Endothelial cell (in vitro differentiated cells): ENCODE measurements at regions not wholly inside any gene's neighbourhood (a gene's known extent, or its start where the extent isn't known, plus 50 kb on each side); places are given as distances from the start of the nearest gene placed in this dataset.

Source experiments
- DNase-seq: peaks from one replicate; pipeline ENCODE4 v3.0.0; 2021; ENCODE audit warnings: low spot score
- H3K27ac Mint-ChIP-seq: one replicate; pipeline ENCODE4 v1.8.0; 2021; ENCODE audit warnings: mixed read lengths, inconsistent platforms; ENCODE audit not compliant: unreplicated experiment
- H3K27me3 Mint-ChIP-seq: one replicate; pipeline ENCODE4 v1.8.0; 2021; ENCODE audit warnings: mild to moderate bottlenecking, moderate library complexity, mixed read lengths, inconsistent platforms; ENCODE audit not compliant: unreplicated experiment
- H3K36me3 Mint-ChIP-seq: one replicate; pipeline ENCODE4 v1.8.0; 2021; ENCODE audit warnings: mild to moderate bottlenecking, low read depth, mixed read lengths, inconsistent platforms; ENCODE audit not compliant: unreplicated experiment
- H3K4me1 Mint-ChIP-seq: one replicate; pipeline ENCODE4 v1.8.0; 2021; ENCODE audit warnings: mild to moderate bottlenecking, mixed read lengths, inconsistent platforms; ENCODE audit not compliant: unreplicated experiment
- H3K4me3 Mint-ChIP-seq: one replicate; pipeline ENCODE4 v1.8.0; 2021; ENCODE audit warnings: mild to moderate bottlenecking, mixed read lengths, inconsistent platforms; ENCODE audit not compliant: unreplicated experiment
- H3K9me3 Mint-ChIP-seq: one replicate; pipeline ENCODE4 v1.8.0; 2021; ENCODE audit warnings: mixed read lengths, inconsistent platforms; ENCODE audit not compliant: unreplicated experiment
- CTCF ChIP-seq: fragments of 200-600 bp; sonication (generic); IDR thresholded peaks from one replicate; pipeline ENCODE4 v1.5.0; 2021; ENCODE audit warnings: antibody characterized with exemption; ENCODE audit not compliant: unreplicated experiment

- H3K27me3 Mint-ChIP-seq: peaks cover 24% of the 10 kb centered on the region
- no peak for TF ChIP-seq CTCF
- H3K36me3 Mint-ChIP-seq: peaks cover 41% of the 10 kb centered on the region
- H3K27ac Mint-ChIP-seq: no peak overlapping the region
- H3K9me3 Mint-ChIP-seq: no peaks in the 10 kb centered on the region
- peak overlapping the region; percentile 56 for H3K4me3 Mint-ChIP-seq
- peaks cover 4% of the 10 kb centered on the region for H3K4me1 Mint-ChIP-seq
- no peak for DNase-seq
These were observed 107.4 kb downstream of the NCOR2 start for GRCh38 chr12:124459852-124460645.

DNA sequence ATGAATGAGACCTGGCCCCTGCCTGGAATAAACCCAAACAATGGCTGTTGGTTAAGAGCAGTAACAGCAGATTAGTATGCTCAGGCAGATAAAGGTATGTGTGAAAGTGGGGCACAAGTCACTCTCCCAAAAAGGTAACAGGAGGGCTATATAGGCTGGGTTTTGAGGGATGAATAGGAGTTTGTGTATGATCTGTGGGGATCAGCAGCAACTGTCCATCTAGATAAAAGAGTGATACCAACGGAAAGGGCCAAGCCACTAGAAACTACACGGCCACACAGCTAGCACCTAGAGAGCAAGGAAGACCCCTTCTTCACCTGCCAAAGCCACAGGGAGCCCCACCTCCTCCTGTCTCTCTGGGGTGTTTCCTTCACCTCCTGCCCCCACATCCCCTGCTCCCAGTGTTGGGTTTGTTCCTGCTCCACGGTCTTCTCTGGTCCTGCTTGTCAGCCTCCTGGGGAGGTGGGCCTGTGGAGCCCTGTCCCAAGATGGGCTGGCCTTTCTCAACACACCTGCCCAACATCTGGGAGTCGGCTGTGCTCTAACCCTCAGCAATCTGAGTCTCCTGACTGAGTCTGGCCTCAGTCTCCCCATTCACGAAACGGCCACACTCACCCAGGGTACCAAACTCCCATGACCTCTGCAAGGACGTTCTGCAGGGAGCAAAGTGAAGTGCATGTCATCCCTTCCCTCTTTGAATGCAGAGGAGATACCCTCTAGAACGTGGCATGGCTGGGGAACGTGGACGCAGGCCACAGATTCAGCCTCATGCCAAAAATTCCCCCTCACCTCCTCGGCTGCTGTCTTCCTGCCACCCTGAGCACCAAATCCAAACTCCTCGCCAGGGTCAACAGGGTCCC, 108.2 kb downstream of the NCOR2 start:
- H3K9me3 Mint-ChIP-seq: no peaks in the 10 kb centered on the region
- peak overlapping the region; percentile 56 for H3K4me3 Mint-ChIP-seq
- H3K27ac Mint-ChIP-seq: no peak overlapping the region
- H3K4me1 Mint-ChIP-seq: peaks cover 6% of the 10 kb centered on the region
- no peak for TF ChIP-seq CTCF
- peaks cover 38% of the 10 kb centered on the region for H3K36me3 Mint-ChIP-seq
- peaks cover 20% of the 10 kb centered on the region for H3K27me3 Mint-ChIP-seq
- DNase-seq: no peak

- H3K9me3 Mint-ChIP-seq: no peaks in the 10 kb centered on the region
- no peak for DNase-seq
- peaks cover 33% of the 10 kb centered on the region for H3K36me3 Mint-ChIP-seq
- TF ChIP-seq CTCF: no peak
- no peak overlapping the region for H3K4me3 Mint-ChIP-seq
- peaks cover 20% of the 10 kb centered on the region for H3K27me3 Mint-ChIP-seq
- H3K4me1 Mint-ChIP-seq: peaks cover 9% of the 10 kb centered on the region
- no peak overlapping the region for H3K27ac Mint-ChIP-seq
These were observed 109.0 kb downstream of the NCOR2 start for GRCh38 chr12:124458220-124458991.

DNA sequence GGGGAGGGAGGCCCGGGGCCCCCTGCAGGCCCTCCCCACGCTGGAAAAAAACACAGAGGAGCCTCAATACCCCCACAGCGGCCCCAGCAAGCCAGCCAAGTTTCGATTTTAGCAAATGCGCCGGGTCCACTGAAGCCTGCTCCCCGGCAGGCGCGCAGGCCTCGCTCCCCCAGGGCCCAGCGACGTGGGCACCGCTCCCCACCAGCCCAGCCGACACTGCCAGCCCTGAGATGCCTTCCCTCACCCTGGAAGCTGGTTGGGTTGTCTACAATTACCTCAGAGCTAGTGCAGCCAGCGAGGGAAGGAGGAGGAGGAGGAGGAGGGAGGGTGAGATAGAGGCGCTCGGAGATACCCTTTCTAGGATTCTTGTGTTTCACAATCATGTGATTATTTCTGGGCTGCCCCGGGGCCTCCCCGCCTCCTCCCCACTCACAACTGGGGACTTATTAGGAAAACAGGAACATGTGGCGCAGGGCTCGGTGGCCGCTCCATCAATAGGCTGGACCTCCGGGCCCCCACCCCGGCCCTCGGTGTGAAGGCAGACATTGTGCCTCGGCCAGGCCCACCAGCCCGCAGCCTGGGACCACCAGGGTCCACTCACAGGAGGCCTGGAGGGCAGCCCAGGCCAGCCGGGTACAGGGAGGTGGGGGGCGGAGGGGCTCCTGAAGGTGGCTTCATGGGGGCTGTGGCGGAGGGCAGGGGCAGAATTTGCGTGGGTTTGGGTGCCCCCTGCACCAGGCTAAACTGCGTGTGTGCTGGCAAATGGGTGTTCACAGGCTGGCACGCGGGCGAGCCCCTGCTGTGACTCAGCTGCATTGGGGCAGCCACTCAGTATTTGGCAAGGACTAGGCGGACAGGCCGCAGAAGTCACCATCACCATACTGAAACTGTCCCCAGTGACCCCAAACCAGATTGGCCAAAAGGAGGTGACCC, 109.9 kb downstream of the NCOR2 start:
- H3K27me3 Mint-ChIP-seq: peaks cover 20% of the 10 kb centered on the region
- DNase-seq: no peak
- no peak overlapping the region for H3K27ac Mint-ChIP-seq
- peaks cover 33% of the 10 kb centered on the region for H3K36me3 Mint-ChIP-seq
- H3K9me3 Mint-ChIP-seq: no peaks in the 10 kb centered on the region
- H3K4me1 Mint-ChIP-seq: peaks cover 9% of the 10 kb centered on the region
- H3K4me3 Mint-ChIP-seq: no peak overlapping the region
- TF ChIP-seq CTCF: no peak
